MV-4-11 (cell line): ENCODE measurements at regions not wholly inside any gene's neighbourhood (a gene's known extent, or its start where the extent isn't known, plus 50 kb on each side); places are given as distances from the start of the nearest gene placed in this dataset.
"Not testable (repeated sequence)": the region's sequence is repeated elsewhere in the genome, so short reads cannot be mapped to it uniquely, and the experiment has no call there.

ENCODE experiments used
- DNase-seq: peaks from one replicate; lab custom pipeline; 2025; lab: John Stamatoyannopoulos, UW

GRCh38 chr12:67759829-67760228 is 111.3 kb downstream of the DYRK2 start:
- no peak for DNase-seq

GRCh38 chr12:67760586-67761275 is 112.2 kb downstream of the DYRK2 start:
- DNase-seq, result no peak

DNA sequence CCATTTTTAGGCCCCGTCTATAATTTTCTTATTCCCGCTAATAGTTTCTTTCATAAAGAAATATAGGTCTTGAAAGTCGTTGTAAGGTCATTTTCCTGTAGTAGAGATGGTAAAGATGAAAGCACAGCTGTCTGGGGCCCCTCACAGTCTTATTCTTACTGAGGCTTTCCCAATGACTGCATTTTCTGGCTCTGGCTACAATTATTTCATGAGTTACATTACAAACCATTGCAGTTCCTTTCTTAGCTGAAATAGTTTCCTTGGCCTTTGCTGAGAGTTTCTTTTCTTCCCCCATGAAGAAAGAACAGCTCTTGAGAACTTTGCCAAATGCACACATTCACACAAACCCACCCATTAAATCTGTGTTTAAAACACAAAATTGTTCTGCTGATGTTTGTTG is 113.0 kb downstream of the DYRK2 start:
- no peak for DNase-seq

GRCh38 chr12:67764055-67764454 is 115.5 kb downstream of the DYRK2 start:
- no peak for DNase-seq

GRCh38 chr12:67764946-67765619 is 116.5 kb downstream of the DYRK2 start:
- no peak for DNase-seq

DNA sequence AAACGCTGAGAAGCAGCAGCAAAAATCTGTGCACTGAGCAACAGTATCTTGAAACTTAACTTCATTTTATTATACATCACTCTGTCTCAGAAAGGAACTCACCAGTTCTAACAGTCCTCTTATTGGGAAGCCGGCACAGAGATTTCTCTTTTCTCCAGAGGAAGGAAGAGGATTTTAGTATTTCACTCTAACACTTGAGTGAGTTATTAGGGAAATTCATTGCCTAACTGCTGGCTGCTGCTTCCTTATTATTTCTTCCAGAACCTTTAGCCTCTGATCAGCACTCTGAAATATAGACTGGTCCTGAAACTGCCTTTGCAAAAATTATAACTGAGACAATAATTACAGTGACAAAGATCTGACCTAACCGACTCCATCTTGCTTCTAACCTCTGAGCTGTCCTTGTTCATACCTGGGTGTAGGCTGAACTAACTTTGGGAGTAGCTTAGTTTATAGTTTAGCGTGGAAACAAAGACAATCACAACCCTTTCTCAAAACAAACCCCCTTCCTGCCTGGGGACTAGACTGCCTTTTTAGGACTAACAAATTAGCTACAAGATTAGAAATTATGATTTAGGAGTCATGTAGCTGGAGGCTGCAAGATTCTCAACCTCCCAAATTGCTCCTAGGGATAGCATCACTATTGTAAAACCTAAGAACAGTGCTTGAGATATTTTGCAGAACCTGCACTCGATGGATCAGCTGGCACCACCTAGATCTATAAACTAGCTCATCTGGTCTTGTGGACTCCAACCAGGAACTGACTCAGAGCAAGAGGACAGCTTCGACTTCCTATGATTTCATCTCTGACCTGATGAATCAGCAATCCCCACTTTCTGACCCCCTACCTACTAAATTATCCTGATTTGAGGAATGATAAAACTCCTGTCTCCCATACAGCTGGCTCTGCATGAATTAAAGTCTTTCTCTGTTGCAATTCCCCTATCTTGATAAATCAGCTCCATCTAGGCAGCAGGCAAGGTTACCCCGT is 117.5 kb downstream of the DYRK2 start:
- DNase-seq, result no peak

- no peak for DNase-seq
Measured at GRCh38 chr12:67772267-67773169, 124.0 kb downstream of the DYRK2 start.

DNA sequence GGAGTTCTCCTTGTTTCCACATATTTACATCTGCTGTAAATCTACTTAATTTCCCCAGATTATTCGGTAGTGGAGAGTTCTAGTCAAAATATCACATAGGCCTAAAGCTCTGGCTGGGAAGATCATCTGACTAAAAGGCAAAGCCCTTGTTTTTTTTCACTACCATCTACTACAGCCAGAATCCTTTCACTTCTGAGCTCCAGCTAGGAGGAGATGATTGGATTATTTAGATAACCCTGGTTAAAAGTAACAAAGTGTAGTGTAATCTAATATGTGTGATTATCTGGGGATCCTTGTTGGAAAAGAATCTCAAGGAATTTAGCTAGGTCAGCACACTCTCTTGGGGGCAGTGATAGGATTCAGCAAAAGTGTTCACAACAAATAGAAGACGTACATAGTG is 125.4 kb downstream of the DYRK2 start:
- no peak for DNase-seq

DNA sequence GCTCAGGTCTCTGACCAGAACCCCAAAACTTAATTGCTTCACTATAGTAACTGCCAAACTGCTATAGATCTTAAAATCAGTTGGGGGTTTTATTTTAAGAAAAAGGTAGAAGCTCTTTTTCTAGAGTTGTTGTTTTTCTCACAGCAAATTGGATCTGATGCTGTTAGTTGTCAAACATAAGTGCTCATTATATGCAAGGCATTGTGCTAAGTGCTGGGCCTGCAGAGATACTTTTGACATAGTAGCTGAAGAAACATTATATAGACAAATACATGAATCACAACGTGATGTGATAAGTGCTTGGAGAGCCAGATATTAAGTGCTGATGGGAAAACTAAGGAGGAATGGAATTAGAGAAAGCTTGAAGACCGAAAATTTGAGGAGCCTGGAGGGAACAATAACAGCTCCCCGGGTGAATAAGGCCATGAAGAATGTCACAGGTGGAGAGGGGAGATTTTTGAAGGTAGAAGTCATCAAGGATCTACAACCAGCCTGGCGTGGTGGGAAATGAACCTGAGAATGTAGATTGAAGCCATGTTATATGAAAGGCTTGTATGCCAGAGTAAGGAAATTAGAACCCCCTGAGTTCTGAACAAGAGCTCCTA is 126.5 kb downstream of the DYRK2 start:
- no peak for DNase-seq

- DNase-seq, result no peak
Measured at GRCh38 chr12:67780580-67781084, 132.1 kb downstream of the DYRK2 start.

DNA sequence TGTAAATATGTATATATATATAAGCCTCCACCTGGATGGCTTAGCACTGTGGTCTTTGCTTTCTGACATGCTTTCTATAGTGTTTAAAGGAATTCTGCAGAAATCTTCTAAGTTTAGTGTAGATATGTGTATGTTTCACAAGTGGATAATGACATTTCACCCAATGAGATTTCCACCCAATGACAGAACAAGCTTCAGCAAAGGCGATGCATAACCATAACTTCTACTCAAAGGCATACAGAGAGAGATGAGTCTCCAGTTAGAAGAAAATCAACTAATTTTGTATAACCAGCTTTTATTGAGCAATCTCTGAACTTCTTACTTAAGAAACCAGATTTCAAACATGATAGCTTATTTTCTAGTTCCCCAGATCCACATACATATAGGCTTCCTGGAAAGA is 134.0 kb downstream of the DYRK2 start:
- no peak for DNase-seq

- no peak for DNase-seq
Measured at GRCh38 chr12:67783393-67783792, 134.8 kb downstream of the DYRK2 start.

DNA sequence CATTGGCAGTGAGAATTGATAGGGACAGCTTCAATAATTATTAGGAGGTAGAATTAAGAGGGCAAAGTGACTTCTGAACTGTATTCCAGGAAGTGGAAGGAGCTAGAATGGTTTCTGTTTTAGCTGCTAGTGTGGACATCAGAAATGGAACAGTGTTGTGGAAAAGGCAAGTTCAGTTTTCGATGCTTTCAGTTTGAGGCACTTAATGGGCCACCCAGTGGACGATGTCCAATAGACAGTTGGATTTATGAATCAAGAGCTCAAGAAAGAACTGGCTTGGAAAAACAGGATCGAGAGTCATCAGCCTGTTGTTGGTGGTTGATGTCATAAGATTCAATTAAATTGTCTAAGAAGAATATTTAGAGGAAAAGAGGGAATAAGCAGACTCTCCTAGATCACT is 136.3 kb downstream of the DYRK2 start:
- no peak for DNase-seq

DNA sequence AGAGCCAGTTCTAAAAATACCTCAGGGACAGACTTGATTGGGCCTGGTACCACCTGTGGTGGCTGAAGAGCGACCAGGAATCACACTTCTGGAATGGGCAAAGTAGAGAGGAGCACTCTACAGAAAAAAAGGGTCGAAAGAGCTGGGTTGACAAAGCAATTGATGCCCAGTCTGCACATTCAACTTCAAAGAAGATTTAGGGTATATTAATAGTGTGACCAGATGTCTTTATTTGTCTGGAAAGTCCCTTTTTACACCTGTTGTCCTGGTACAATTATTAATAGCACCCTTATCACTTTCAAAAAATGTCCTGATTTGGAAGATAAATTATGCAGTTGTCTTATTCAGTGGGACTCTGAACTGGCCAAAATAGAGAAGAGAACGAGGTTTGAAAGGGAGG is 137.5 kb downstream of the DYRK2 start:
- DNase-seq, result no peak

GRCh38 chr12:67788118-67788517 is 139.6 kb downstream of the DYRK2 start:
- no peak for DNase-seq

- no peak for DNase-seq
Measured at GRCh38 chr12:67789266-67789665, 140.7 kb downstream of the DYRK2 start.

GRCh38 chr12:67790660-67791059 is 142.1 kb downstream of the DYRK2 start:
- DNase-seq, result no peak

- DNase-seq, result not testable (repeated sequence)
Measured at GRCh38 chr12:67791362-67791761, 142.8 kb downstream of the DYRK2 start.

DNA sequence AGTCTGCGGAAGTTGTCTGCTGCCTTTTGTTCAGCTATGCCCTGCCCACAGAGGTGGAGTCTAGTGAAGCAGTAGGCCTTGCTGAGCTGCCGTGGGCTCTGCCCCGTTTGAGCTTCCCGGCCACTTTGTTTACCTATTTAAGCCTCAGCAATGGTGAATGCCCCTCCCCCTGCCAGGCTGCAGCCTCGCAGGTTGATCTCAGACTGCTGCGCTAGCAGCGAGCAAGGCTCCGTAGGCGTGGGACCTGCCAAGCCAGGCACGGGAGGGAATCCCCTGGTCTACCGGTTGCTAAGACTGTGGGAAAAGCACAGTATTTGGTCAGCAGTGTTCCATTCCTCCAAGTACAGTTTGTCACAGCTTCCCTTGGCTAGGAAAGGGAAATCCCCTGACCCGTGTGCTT is 143.6 kb downstream of the DYRK2 start:
- no peak for DNase-seq

GRCh38 chr12:67794161-67794560 is 145.6 kb downstream of the DYRK2 start:
- DNase-seq, result no peak

- no peak for DNase-seq
Measured at GRCh38 chr12:67795236-67795635, 146.7 kb downstream of the DYRK2 start.
